HepG2 (cell line): ENCODE measurements at regions not wholly inside any gene's neighbourhood (a gene's known extent, or its start where the extent isn't known, plus 50 kb on each side); places are given as distances from the start of the nearest gene placed in this dataset.
"Not testable (repeated sequence)": the region's sequence is repeated elsewhere in the genome, so short reads cannot be mapped to it uniquely, and the experiment has no call there.

Experiments
- ATAC-seq: fragments of 200-7000 bp; cut with Tn5 transposase; 3 replicates; pipeline ENCODE4 v1.9.1; 2020; ENCODE audit warnings: mild to moderate bottlenecking, moderate library complexity
- BruUV-seq: library from RNA; stranded (reverse); fragments of 400-500 nt; replicated peaks from 2 replicates; lab custom pipeline; 2021; lab: Mats Ljungman, UMichigan
- CTCF ChIA-PET: fragments of 300-600 bp; formaldehyde crosslinking; extraction: SDS; loops from one replicate; lab custom pipeline; 2021; ENCODE audit warnings: low total read pairs, inconsistent platforms, low intra/inter-chr PET ratio; lab: Yijun Ruan, JAX
- POLR2A ChIA-PET: fragments of 350-600 bp; sonication (Branson Sonifier 250); formaldehyde crosslinking; loops from one replicate; lab custom pipeline; 2020; ENCODE audit warnings: antibody characterized with exemption, inconsistent platforms; lab: Yijun Ruan, JAX
- DNase-seq: peaks from one replicate; pipeline ENCODE4 v3.0.0-alpha.2; 2015; ENCODE audit warnings: low spot score
- FAIRE-seq: peaks from 3 replicates; lab custom pipeline; 2011; peaks lifted over from hg19 to GRCh38; lab: Jason Lieb, UNC
- H2AFZ ChIP-seq: one replicate; pipeline ENCODE4 v1.6.1; 2011; ENCODE audit warnings: low read length, inconsistent platforms
- H3K27ac ChIP-seq: fragments of 300-600 bp; 3 replicates; pipeline ENCODE4 v1.8.0; 2011; ENCODE audit warnings: mixed run types, mild to moderate bottlenecking, mixed read lengths, low read length, inconsistent platforms; ENCODE audit not compliant: insufficient read depth; ENCODE audit errors: extremely low read length
- H3K27me3 ChIP-seq, 2 experiments: fragments of 200-600 bp in 1 of 2; 2 replicates in 1 of 2; 3 replicates in 1 of 2; pipeline versions ENCODE4 v1.6.0 to v1.8.0; 2011; ENCODE audit warnings: low read length in 2 of 2, mild to moderate bottlenecking in 2 of 2, moderate library complexity in 2 of 2, inconsistent platforms in 1 of 2; ENCODE audit not compliant: insufficient read depth in 2 of 2, control insufficient read depth in 1 of 2
- H3K36me3 ChIP-seq, 2 experiments: fragments of 200-600 bp in 1 of 2; replicated peaks in 1 of 2; 2 replicates in 1 of 2; 3 replicates in 1 of 2; pipeline versions ENCODE4 v1.5.1 to v1.8.0; 2011; ENCODE audit warnings: low read length in 2 of 2, inconsistent platforms in 1 of 2; ENCODE audit not compliant: insufficient read depth in 2 of 2, control insufficient read depth in 1 of 2
- H3K4me1 ChIP-seq: 2 replicates; pipeline ENCODE4 v1.5.1; 2012; ENCODE audit warnings: low read length, inconsistent platforms; ENCODE audit not compliant: insufficient read depth
- H3K4me2 ChIP-seq: 2 replicates; pipeline ENCODE4 v1.6.0; 2011; ENCODE audit warnings: low read depth, low read length, inconsistent platforms
- H3K4me3 ChIP-seq, 3 experiments: fragments of 200-600 bp in 1 of 3; sonication (generic), shearing (Covaris generic) in 1 of 3; replicated peaks in 1 of 3; 2 replicates each; pipeline ENCODE4 v1.5.1; 2011 to 2016; ENCODE audit warnings: low read length in 3 of 3, inconsistent platforms in 2 of 3, low read depth in 2 of 3, mild to moderate bottlenecking in 2 of 3, control low read depth in 1 of 3, mixed read lengths in 1 of 3; ENCODE audit not compliant: insufficient read depth in 1 of 3
- H3K79me2 ChIP-seq: one replicate; pipeline ENCODE4 v1.6.1; 2011; ENCODE audit warnings: low read length, inconsistent platforms; ENCODE audit not compliant: insufficient read depth
- H3K9ac ChIP-seq: 2 replicates; pipeline ENCODE4 v1.6.0; 2011; ENCODE audit warnings: mild to moderate bottlenecking, low read depth, low read length, inconsistent platforms; ENCODE audit not compliant: insufficient read depth
- H3K9me3 ChIP-seq: 2 replicates; pipeline ENCODE4 v1.5.1; 2012; ENCODE audit warnings: mild to moderate bottlenecking, low read length
- H4K20me1 ChIP-seq: 2 replicates; pipeline ENCODE4 v1.6.0; 2011; ENCODE audit warnings: inconsistent platforms, mild to moderate bottlenecking, low read length, moderate library complexity; ENCODE audit not compliant: insufficient read depth
- E2F5 ChIP-seq: sonication (generic); formaldehyde crosslinking; conservative IDR thresholded peaks from 2 replicates; pipeline ENCODE4 v1.4.0; 2020; ENCODE audit warnings: missing genetic modification reagents
- KMT2B ChIP-seq: IDR thresholded peaks from 2 replicates; pipeline ENCODE4 v1.6.1; 2016; ENCODE audit warnings: missing genetic modification reagents, missing compliant biosample characterization
- PAF1 ChIP-seq: IDR thresholded peaks from 2 replicates; pipeline ENCODE4 v1.6.1; 2016; ENCODE audit warnings: missing genetic modification reagents, missing compliant biosample characterization
- PRDM4 ChIP-seq: sonication (generic); formaldehyde crosslinking; IDR thresholded peaks from 2 replicates; pipeline ENCODE4 v1.9.0; 2021; ENCODE audit warnings: missing genetic modification reagents, borderline replicate concordance
- SETDB1 ChIP-seq: sonication (generic); formaldehyde crosslinking; IDR thresholded peaks from 2 replicates; pipeline ENCODE4 v1.5.1; 2020; ENCODE audit warnings: missing genetic modification reagents, mild to moderate bottlenecking, borderline replicate concordance
- SP1 ChIP-seq, 2 experiments: fragments of 450-650 bp in 1 of 2; sonication (generic) in 1 of 2; formaldehyde crosslinking in 1 of 2; IDR thresholded peaks; 2 replicates each; pipeline versions ENCODE4 v1.4.0 to v1.6.1; 2016 to 2020; ENCODE audit warnings: missing genetic modification reagents in 1 of 2
- TCF12 ChIP-seq, 2 experiments: fragments of 450-650 bp in 1 of 2; sonication (generic) in 1 of 2; formaldehyde crosslinking in 1 of 2; IDR thresholded peaks; 2 replicates each; pipeline versions ENCODE4 v1.6.1 to v1.8.0; 2017 to 2022; ENCODE audit warnings: antibody characterized with exemption in 1 of 2, mild to moderate bottlenecking in 1 of 2, missing genetic modification reagents in 1 of 2, moderate library complexity in 1 of 2
- ZBTB20 ChIP-seq: sonication (generic); formaldehyde crosslinking; IDR thresholded peaks from 2 replicates; pipeline ENCODE4 v1.8.1; 2023; ENCODE audit warnings: missing genetic modification reagents, low read depth, mild to moderate bottlenecking, borderline replicate concordance
- ZC3H13 ChIP-seq: sonication (generic); formaldehyde crosslinking; IDR thresholded peaks from 2 replicates; pipeline ENCODE4 v1.8.1; 2023; ENCODE audit warnings: mild to moderate bottlenecking, missing genetic modification reagents, moderate library complexity
- ZNF3 ChIP-seq: IDR thresholded peaks from 2 replicates; pipeline ENCODE4 v1.7.0; 2017; ENCODE audit warnings: inconsistent platforms
- ZNF572 ChIP-seq: sonication (generic); formaldehyde crosslinking; IDR thresholded peaks from 2 replicates; pipeline ENCODE4 v1.5.1; 2020; ENCODE audit warnings: mild to moderate bottlenecking, missing genetic modification reagents
- ZNF770 ChIP-seq: sonication (generic); formaldehyde crosslinking; IDR thresholded peaks from 2 replicates; pipeline ENCODE4 v1.5.0; 2020; ENCODE audit warnings: mild to moderate bottlenecking, missing genetic modification reagents
- WGBS: methylation state at CpG from one replicate; pipeline ENCODE4 v1.1.6; 2017; ENCODE audit warnings: low lambda C conversion rate; 5-methylcytosine and 5-hydroxymethylcytosine counted together
- in situ Hi-C: cut with HindIII; loops from 2 replicates; pipeline ENCODE4 v1.10.0; 2017; ENCODE audit warnings: low pct_unique_long_range_greater_than_20kb; ENCODE audit not compliant: extremely low pct_ligation_motif_present
- intact Hi-C: fragments of 100-400 bp; cut with micrococcal nuclease; formaldehyde crosslinking; loops from one replicate; pipeline ENCODE4 v1.10.0; 2022; ENCODE audit not compliant: unreplicated experiment

GRCh38 chrX:2554066-2554465, 53.3 kb upstream of the DHRSX start:
- H4K20me1 ChIP-seq, H3K4me3 ChIP-seq, in situ Hi-C loops, H3K79me2 ChIP-seq, H3K36me3 ChIP-seq, BruUV-seq, H3K9ac ChIP-seq, CTCF ChIA-PET, H3K4me2 ChIP-seq, ATAC-seq, DNase-seq, H3K27ac ChIP-seq, H3K9me3 ChIP-seq, POLR2A ChIA-PET, H2AFZ ChIP-seq, H3K27me3 ChIP-seq, FAIRE-seq, intact Hi-C loops: not testable (repeated sequence)
- 44% methylated on average over 6 of the region's 6 CpGs for WGBS
- H3K4me1 ChIP-seq, result peaks cover 14% of the 10 kb centered on the region

GRCh38 chrX:2552621-2553201, 51.9 kb upstream of the DHRSX start:
- ChIA-PET POLR2A (no interaction called here), CTCF (no interaction called here)
- Histone ChIP-seq H3K79me2 (no peaks in the 10 kb centered on the region), H3K9me3 (no peaks in the 10 kb centered on the region), H3K4me2 (peak overlapping the region; percentile 15; the same call in 1 of the 2 replicates), H3K4me1 (peaks cover 14% of the 10 kb centered on the region), H3K27me3 (no peaks in the 10 kb centered on the region; a peak in 1 of 5 replicates), H2AFZ (no peak overlapping the region), H3K27ac (no peak overlapping the region), H3K36me3 (no peaks in the 10 kb centered on the region), H3K4me3 (no peak overlapping the region), H4K20me1 (no peaks in the 10 kb centered on the region), H3K9ac (no peak overlapping the region)
- DNase-seq, result peak; percentile 13
- WGBS, result 7% methylated on average over 7 of the region's 7 CpGs
- no TSS peak for BruUV-seq
- no peak for FAIRE-seq
- in situ Hi-C loops (no loop called here), intact Hi-C loops (no loop called here)
- no peak for ATAC-seq
- TF ChIP-seq ZBTB20 (CRISPR knock-in tag) (no peak), TCF12 (IDR thresholded peaks at IDR 0.05) (no peak), TCF12 (CRISPR knock-in tag; IDR thresholded peaks at IDR 0.05) (no peak), SP1 (IDR thresholded peaks at IDR 0.05) (no peak), SP1 (CRISPR knock-in tag; IDR thresholded peaks at IDR 0.05) (no peak), ZC3H13 (no peak), ZNF770 (CRISPR knock-in tag) (no peak), ZNF3 (CRISPR knock-in tag) (no peak), SETDB1 (CRISPR knock-in tag) (no peak), E2F5 (CRISPR knock-in tag) (no peak), PRDM4 (CRISPR knock-in tag) (no peak), KMT2B (CRISPR knock-in tag) (no peak), PAF1 (no peak), ZNF572 (CRISPR knock-in tag) (no peak)
